Mammary epithelial cell (primary cell): ENCODE measurements at regions not wholly inside any gene's neighbourhood (a gene's known extent, or its start where the extent isn't known, plus 50 kb on each side); places are given as distances from the start of the nearest gene placed in this dataset.

Experiments used
- CTCF ChIP-seq, 2 donors: IDR thresholded peaks in 1 of 2; conservative IDR thresholded peaks in 1 of 2; 2 replicates each; pipeline ENCODE4 v1.5.1; 2011 to 2012; ENCODE audit warnings: inconsistent platforms in 2 of 2, low read length in 2 of 2, mild to moderate bottlenecking in 2 of 2, control low read depth in 1 of 2, low read depth in 1 of 2; ENCODE audit not compliant: insufficient read depth in 1 of 2; ENCODE audit errors: extremely low read depth in 1 of 2
- EZH2 ChIP-seq: IDR thresholded peaks from 2 replicates; pipeline ENCODE4 v1.6.1; 2012; ENCODE audit warnings: low read length, inconsistent platforms, borderline replicate concordance

DNA sequence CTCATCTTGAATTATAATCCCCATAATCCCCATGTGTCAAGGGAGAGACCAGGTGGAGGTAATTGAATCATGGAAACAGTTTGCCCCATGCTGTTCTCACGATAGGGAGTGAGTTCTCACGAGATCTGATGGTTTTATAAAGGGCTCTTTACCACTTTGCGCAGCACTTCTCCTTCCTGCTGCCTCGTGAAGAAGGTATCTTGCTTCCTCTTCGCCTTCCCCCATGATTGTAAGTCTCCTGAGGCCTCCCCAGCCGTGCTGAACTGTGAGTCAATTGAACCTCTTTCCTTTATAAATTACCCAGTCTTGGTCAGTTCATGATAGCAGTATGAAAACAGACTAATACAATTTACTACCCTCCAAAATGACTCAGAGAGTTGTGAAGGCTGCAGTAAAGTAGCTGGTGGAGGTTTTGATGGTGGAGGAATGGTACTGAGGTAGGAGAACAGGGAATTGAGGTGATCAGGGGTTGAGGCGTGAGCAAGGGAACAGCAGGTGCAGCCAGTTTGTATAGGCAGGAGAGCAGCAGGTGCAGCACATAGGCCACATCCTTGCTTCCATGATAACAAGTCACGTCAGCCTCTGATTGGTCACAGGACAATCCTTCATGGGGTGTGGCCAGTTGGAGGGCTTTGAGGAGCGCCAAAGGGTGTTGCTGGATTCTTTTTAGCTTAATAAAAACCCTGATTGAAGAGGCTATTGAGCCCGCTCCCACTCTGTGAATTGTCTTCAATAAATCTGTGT lies 150.0 kb downstream of the CDC5L start:
- TF ChIP-seq CTCF (conservative IDR thresholded peaks at IDR 0.05 in 1 of 2, IDR thresholded peaks at IDR 0.05 in 1 of 2; ENCODE audit: extremely low read depth in 1 of 2, insufficient read depth in 1 of 2, low read depth in 1 of 2, low read length in 2 of 2) (no peak), EZH2 (no peak)
